ENCODE measurements at regions not wholly inside any gene's neighbourhood (a gene's known extent, or its start where the extent isn't known, plus 50 kb on each side); places are given as distances from the start of the nearest gene placed in this dataset.

DNA sequence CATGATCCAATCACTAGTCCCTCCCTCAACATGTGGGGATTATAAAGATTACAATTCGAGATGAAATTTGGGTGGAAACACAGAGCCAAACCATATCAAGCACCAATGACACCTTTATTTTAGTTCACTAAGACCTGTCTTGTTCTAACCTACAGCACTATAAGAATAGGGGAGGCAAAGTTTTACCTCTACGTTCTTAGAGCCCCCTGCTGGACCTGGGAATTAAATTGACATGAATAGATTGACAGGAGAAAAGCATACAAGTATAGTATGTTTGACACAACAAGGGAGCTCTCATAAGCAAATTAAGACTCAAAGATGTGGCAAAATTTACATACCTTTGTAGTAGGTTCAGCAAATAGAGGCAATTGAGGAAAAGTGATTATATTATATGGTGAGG, 974.4 kb upstream of the ALCAM start:
- TF ChIP-seq, protein P1, sequence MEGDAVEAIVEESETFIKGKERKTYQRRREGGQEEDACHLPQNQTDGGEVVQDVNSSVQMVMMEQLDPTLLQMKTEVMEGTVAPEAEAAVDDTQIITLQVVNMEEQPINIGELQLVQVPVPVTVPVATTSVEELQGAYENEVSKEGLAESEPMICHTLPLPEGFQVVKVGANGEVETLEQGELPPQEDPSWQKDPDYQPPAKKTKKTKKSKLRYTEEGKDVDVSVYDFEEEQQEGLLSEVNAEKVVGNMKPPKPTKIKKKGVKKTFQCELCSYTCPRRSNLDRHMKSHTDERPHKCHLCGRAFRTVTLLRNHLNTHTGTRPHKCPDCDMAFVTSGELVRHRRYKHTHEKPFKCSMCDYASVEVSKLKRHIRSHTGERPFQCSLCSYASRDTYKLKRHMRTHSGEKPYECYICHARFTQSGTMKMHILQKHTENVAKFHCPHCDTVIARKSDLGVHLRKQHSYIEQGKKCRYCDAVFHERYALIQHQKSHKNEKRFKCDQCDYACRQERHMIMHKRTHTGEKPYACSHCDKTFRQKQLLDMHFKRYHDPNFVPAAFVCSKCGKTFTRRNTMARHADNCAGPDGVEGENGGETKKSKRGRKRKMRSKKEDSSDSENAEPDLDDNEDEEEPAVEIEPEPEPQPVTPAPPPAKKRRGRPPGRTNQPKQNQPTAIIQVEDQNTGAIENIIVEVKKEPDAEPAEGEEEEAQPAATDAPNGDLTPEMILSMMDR (IDR thresholded peaks at IDR 0.05; ENCODE audit: insufficient read depth, low read depth, low read length): no peak

DNA sequence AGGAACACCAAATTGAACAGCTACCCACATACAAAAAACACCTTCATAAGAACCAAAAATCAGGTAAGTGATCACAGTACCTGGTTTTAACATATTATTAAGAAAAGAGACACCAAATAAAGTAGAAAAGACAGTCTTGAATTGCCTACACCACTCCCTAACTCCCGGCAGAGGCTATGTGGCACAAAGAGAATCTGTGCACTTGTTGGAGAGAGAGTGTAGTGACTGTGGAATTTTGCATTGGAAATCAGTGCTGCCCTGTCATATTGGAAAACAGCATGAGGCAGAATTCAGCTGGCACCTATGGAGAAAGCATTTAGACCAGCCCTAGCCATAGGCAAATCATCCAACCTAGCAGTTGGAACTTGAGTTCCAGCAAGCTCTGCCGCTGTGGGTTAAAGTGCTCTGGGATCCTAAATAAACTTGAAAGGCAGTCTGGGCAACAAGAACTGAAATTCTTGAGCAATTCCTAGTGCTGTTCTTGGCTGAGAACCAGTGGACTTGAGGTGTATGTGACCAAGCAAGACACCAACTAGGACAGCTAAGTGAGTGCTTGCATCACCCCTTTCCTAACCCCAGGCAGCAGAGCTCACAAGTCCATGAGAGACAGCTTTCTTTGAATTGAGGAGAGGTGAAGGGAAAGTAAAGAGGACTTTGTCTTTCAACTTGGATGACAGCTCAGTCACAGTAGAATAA, 969.6 kb upstream of the ALCAM start:
- TF ChIP-seq, protein P1 (IDR thresholded peaks at IDR 0.05; ENCODE audit: insufficient read depth, low read depth, low read length): no peak
- H3K4me3 ChIP-seq (ENCODE audit: low read depth, low read length): no peak overlapping the region
- DNase-seq (ENCODE audit: low read depth): no peak
- H3K27me3 ChIP-seq (ENCODE audit: control insufficient read depth, insufficient read depth, low read length): no peaks in the 10 kb centered on the region
- no peaks in the 10 kb centered on the region for H3K36me3 ChIP-seq (ENCODE audit: control insufficient read depth, insufficient read depth, low read length)
- POLR2A ChIA-PET: no interaction called here
- CTCF ChIA-PET: interaction anchor here (1.0 kb wide), 1 partner anchor 18 kb away, joined by 3 read pairs; no protein-coding TSS in a partner anchor

More for the DNA sequence above, 974.4 kb upstream of the ALCAM start:
- H3K27me3 ChIP-seq (ENCODE audit: control insufficient read depth, insufficient read depth, low read length): no peaks in the 10 kb centered on the region
- no peaks in the 10 kb centered on the region for H3K36me3 ChIP-seq (ENCODE audit: control insufficient read depth, insufficient read depth, low read length)
- no peak overlapping the region for H3K4me3 ChIP-seq (ENCODE audit: low read depth, low read length)
- ChIA-PET POLR2A (no interaction called here), CTCF (no interaction called here)
- DNase-seq (ENCODE audit: low read depth): no peak

DNA sequence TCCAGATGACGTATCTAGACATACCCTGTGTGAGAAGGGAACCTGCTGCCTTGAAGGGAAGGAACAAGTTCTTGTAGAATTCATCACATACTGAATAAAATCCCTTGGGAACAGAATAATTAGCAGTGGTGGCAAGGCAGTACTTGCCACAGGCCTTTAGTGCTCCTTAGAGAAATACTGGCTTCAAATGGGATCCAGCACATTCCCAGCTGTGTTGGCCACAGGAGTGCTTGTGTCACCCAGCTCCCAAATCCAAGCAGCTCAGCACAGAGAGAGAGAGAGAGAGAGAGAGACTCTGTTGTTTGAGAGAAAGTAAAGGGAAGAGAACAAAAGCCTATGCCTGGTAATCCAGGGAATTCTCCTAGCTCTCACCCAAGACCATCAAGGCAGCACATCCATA, 969.0 kb upstream of the ALCAM start:
- H3K36me3 ChIP-seq (ENCODE audit: control insufficient read depth, insufficient read depth, low read length): no peaks in the 10 kb centered on the region
- DNase-seq (ENCODE audit: low read depth): no peak
- TF ChIP-seq, protein P1 (IDR thresholded peaks at IDR 0.05; ENCODE audit: insufficient read depth, low read depth, low read length): no peak
- no peak overlapping the region for H3K4me3 ChIP-seq (ENCODE audit: low read depth, low read length)
- POLR2A ChIA-PET: no interaction called here
- CTCF ChIA-PET: interaction anchor here (1.0 kb wide), 1 partner anchor 18 kb away, joined by 3 read pairs; no protein-coding TSS in a partner anchor
- H3K27me3 ChIP-seq (ENCODE audit: control insufficient read depth, insufficient read depth, low read length): no peaks in the 10 kb centered on the region

DNA sequence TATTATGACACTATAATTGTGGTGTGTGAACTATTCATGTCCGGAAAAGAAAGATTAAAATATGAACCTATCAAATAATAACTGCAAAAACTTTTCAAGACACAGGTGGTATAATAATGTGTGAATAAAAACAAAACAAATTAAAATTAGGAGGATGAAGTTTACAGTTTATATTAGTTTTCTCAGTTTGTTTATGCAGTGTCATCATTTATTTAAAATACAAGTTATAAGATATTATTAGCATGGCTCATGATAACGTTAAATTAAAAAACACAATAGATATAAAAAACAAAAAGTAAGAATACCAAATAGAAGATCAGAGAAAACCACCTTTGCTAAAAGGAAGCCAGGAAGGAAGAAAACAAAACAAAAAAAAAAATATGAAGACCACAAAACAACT, 963.8 kb upstream of the ALCAM start:
- ChIA-PET POLR2A (no interaction called here), CTCF (no interaction called here)
- H3K27me3 ChIP-seq (ENCODE audit: control insufficient read depth, insufficient read depth, low read length): no peaks in the 10 kb centered on the region
- no peaks in the 10 kb centered on the region for H3K36me3 ChIP-seq (ENCODE audit: control insufficient read depth, insufficient read depth, low read length)
- no peak for DNase-seq (ENCODE audit: low read depth)
- H3K4me3 ChIP-seq (ENCODE audit: low read depth, low read length): no peak overlapping the region
- TF ChIP-seq, protein P1 (IDR thresholded peaks at IDR 0.05; ENCODE audit: insufficient read depth, low read depth, low read length): no peak

DNA sequence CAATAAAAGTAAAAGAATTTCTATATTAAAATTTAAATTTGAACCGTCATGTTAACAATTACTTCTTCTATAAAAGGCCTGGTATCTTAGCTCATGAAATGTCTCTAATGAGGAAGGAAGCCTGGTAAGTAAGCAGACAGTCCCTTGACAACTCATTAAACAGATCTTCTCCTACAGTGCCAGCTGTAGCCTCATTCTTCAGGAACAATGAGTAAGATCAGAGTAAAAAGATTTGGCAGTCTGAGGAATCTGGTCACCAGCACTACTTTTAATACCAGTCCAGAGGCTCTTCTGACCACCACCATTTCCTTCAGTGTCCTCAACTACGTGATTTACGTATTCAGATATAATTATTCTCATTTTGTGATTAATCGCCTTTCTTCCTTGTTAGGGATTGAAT, 955.0 kb upstream of the ALCAM start:
- TF ChIP-seq, protein P1 (IDR thresholded peaks at IDR 0.05; ENCODE audit: insufficient read depth, low read depth, low read length): no peak
- DNase-seq (ENCODE audit: low read depth): no peak
- no peaks in the 10 kb centered on the region for H3K27me3 ChIP-seq (ENCODE audit: control insufficient read depth, insufficient read depth, low read length)
- ChIA-PET POLR2A (no interaction called here), CTCF (no interaction called here)
- no peaks in the 10 kb centered on the region for H3K36me3 ChIP-seq (ENCODE audit: control insufficient read depth, insufficient read depth, low read length)
- no peak overlapping the region for H3K4me3 ChIP-seq (ENCODE audit: low read depth, low read length)

Measured in BJ (cell line).